GM12878 (cell line): ENCODE measurements at regions not wholly inside any gene's neighbourhood (a gene's known extent, or its start where the extent isn't known, plus 50 kb on each side); places are given as distances from the start of the nearest gene placed in this dataset.

Source experiments
- ATAC-seq: fragments of 200-7000 bp; cut with Tn5 transposase; 3 replicates; pipeline ENCODE4 v1.9.1; 2020; ENCODE audit warnings: mild to moderate bottlenecking, moderate library complexity
- BruUV-seq: library from RNA; stranded (reverse); fragments of 400-500 nt; replicated peaks from 2 replicates; lab custom pipeline; 2021; lab: Mats Ljungman, UMichigan
- CTCF ChIA-PET: fragments of 300-600 bp; sonication (Branson Sonifier 250); formaldehyde crosslinking; extraction: SDS; loops from one replicate; lab custom pipeline; 2021; ENCODE audit warnings: inconsistent platforms; lab: Yijun Ruan, JAX
- POLR2A ChIA-PET: fragments of 350-600 bp; formaldehyde crosslinking; extraction: SDS; loops from one replicate; lab custom pipeline; 2021; ENCODE audit warnings: inconsistent platforms; lab: Charles Lee
- RAD21 ChIA-PET: fragments of 300-600 bp; sonication (Branson Sonifier 250); formaldehyde crosslinking; loops from one replicate; lab custom pipeline; 2023; ENCODE audit warnings: antibody characterized with exemption; ENCODE audit not compliant: unreplicated experiment; lab: Charles Lee
- SMC1A ChIA-PET: fragments of 300-600 bp; sonication (Branson Sonifier 250); formaldehyde crosslinking; loops from one replicate; lab custom pipeline; 2023; ENCODE audit not compliant: unreplicated experiment, uncharacterized antibody; lab: Charles Lee
- DNase-seq: peaks from one replicate; pipeline ENCODE4 v3.0.0-alpha.2; 2011; ENCODE audit warnings: low read depth, low spot score
- FAIRE-seq: peaks from 3 replicates; lab custom pipeline; 2011; peaks lifted over from hg19 to GRCh38; lab: Jason Lieb, UNC
- H2AFZ ChIP-seq: 2 replicates; pipeline ENCODE4 v1.6.0; 2011; ENCODE audit warnings: low read depth, low read length, control low read depth; ENCODE audit not compliant: control insufficient read depth
- H3K27ac ChIP-seq: 2 replicates; pipeline ENCODE4 v1.5.1; 2011; ENCODE audit warnings: control low read depth; ENCODE audit not compliant: control insufficient read depth, insufficient read depth
- H3K27me3 ChIP-seq, 2 experiments: replicated peaks in 1 of 2; 2 replicates each; pipeline versions ENCODE4 v1.6.0 to v1.6.1; 2011; ENCODE audit warnings: low read length in 1 of 2; ENCODE audit not compliant: control insufficient read depth in 2 of 2, insufficient read depth in 2 of 2
- H3K36me3 ChIP-seq, 2 experiments: 2 replicates each; pipeline ENCODE4 v1.5.1; 2011; ENCODE audit warnings: low read length in 1 of 2; ENCODE audit not compliant: control insufficient read depth in 2 of 2, insufficient read depth in 2 of 2
- H3K4me1 ChIP-seq: 2 replicates; pipeline ENCODE4 v1.6.1; 2011; ENCODE audit warnings: mild to moderate bottlenecking, low read length, moderate library complexity, mixed read lengths; ENCODE audit not compliant: control insufficient read depth, insufficient read depth
- H3K4me2 ChIP-seq: 2 replicates; pipeline ENCODE4 v1.6.0; 2011; ENCODE audit warnings: control low read depth; ENCODE audit not compliant: control insufficient read depth, insufficient read depth
- H3K4me3 ChIP-seq: fragments of 200-600 bp; sonication (generic); 2 replicates; pipeline ENCODE4 v1.5.1; 2016
- H3K79me2 ChIP-seq: 2 replicates; pipeline ENCODE4 v1.6.0; 2011; ENCODE audit warnings: low read length; ENCODE audit not compliant: control insufficient read depth, insufficient read depth
- H3K9ac ChIP-seq: 2 replicates; pipeline ENCODE4 v1.8.0; 2011; ENCODE audit warnings: low read length, control low read depth, mixed read lengths; ENCODE audit not compliant: control insufficient read depth, insufficient read depth
- H3K9me3 ChIP-seq: replicated peaks from 3 replicates; pipeline ENCODE4 v1.5.1; 2011; ENCODE audit warnings: mild to moderate bottlenecking, low read length; ENCODE audit not compliant: control insufficient read depth, insufficient read depth
- H4K20me1 ChIP-seq: 2 replicates; pipeline ENCODE4 v1.6.0; 2011; ENCODE audit not compliant: control insufficient read depth, insufficient read depth
- ATF2 ChIP-seq: IDR thresholded peaks from 2 replicates; pipeline ENCODE4 v1.6.1; 2012; ENCODE audit warnings: low read length, inconsistent platforms
- CBFB ChIP-seq: IDR thresholded peaks from 2 replicates; pipeline ENCODE4 v1.6.1; 2016; ENCODE audit warnings: antibody characterized with exemption, low read depth
- E2F4 ChIP-seq: IDR thresholded peaks from 2 replicates; pipeline ENCODE4 v1.6.1; 2012; ENCODE audit warnings: low read depth, low read length, improper control_type of control experiment
- MYC ChIP-seq: IDR thresholded peaks from 2 replicates; pipeline ENCODE4 v1.6.1; 2011; ENCODE audit warnings: mild to moderate bottlenecking, low read length, moderate library complexity, inconsistent platforms; ENCODE audit not compliant: insufficient read depth, insufficient replicate concordance, insufficient read length, severe bottlenecking
- POLR2AphosphoS2 ChIP-seq: IDR thresholded peaks from 2 replicates; pipeline ENCODE4 v1.6.1; 2011; ENCODE audit warnings: low read depth, mild to moderate bottlenecking, low read length, improper control_type of control experiment, moderate library complexity
- PRDM15 ChIP-seq: fragments of 450-650 bp; formaldehyde crosslinking; IDR thresholded peaks from 2 replicates; pipeline ENCODE4 v1.4.0; 2020; ENCODE audit warnings: mild to moderate bottlenecking, moderate library complexity
- USF1 ChIP-seq: IDR thresholded peaks from 2 replicates; pipeline ENCODE4 v1.6.1; 2011; ENCODE audit warnings: borderline replicate concordance, low read depth, mild to moderate bottlenecking, moderate library complexity, mixed read lengths, low read length; ENCODE audit not compliant: insufficient read depth; ENCODE audit errors: extremely low read length
- ZNF24 ChIP-seq: fragments of 450-650 bp; IDR thresholded peaks from 2 replicates; pipeline ENCODE4 v1.6.1; 2017; ENCODE audit warnings: antibody characterized with exemption, mild to moderate bottlenecking
- WGBS: methylation state at CpG from one replicate; pipeline ENCODE4 v1.1.6; 2016; ENCODE audit warnings: low lambda C conversion rate; ENCODE audit not compliant: insufficient replicate concordance, insufficient coverage; ENCODE audit errors: missing lambda C conversion rate; 5-methylcytosine and 5-hydroxymethylcytosine counted together
- in situ Hi-C: fragments of 300-500 bp; cut with MboI; formaldehyde crosslinking; loops from 9 replicates; pipeline ENCODE4 v1.14.3; 2018; ENCODE audit warnings: mixed read lengths
- intact Hi-C: fragments of 100-400 bp; cut with micrococcal nuclease; formaldehyde crosslinking; loops from one replicate; pipeline ENCODE4 v1.14.2; 2022; ENCODE audit not compliant: unreplicated experiment

DNA sequence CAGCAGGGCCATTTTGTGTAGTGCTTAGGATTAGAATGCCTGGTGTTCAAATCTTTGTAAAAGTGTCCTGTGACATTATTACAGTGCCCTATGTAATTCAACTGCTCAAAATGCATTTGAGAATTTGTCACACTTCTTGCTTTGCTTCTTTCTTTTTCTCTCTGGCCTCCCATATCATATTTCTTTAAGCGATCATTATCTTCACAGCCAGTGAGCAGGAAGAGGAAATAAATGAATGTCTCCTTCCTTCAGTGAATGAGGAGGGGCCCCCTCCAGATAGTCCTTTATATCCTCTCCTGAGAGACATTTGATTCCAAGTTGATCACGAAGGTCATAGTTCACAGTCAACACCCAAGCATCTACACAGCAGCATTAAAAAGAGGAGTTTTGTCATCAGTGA lies 425.1 kb upstream of the NPVF start:
- ChIA-PET POLR2A (no interaction called here), RAD21 (no interaction called here), CTCF (no interaction called here), SMC1A (no interaction called here)
- H2AFZ ChIP-seq = no peak overlapping the region
- no peak overlapping the region for H3K27ac ChIP-seq
- TF ChIP-seq POLR2AphosphoS2 (no peak), MYC (no peak), ATF2 (no peak)
- FAIRE-seq (no peak), DNase-seq (no peak), ATAC-seq (no peak)
- H3K4me1 ChIP-seq = no peaks in the 10 kb centered on the region
- H3K4me2 ChIP-seq = no peak overlapping the region
- 0% methylated on average over 2 of the region's 2 CpGs for WGBS
- no TSS peak for BruUV-seq
- no peaks in the 10 kb centered on the region for H3K9me3 ChIP-seq
- intact Hi-C loops = no loop called here
- H4K20me1 ChIP-seq = no peaks in the 10 kb centered on the region
- no peaks in the 10 kb centered on the region for H3K36me3 ChIP-seq
- no peaks in the 10 kb centered on the region; a peak in 1 of 4 replicates for H3K27me3 ChIP-seq
- H3K4me3 ChIP-seq = no peak overlapping the region
- no peak overlapping the region for H3K9ac ChIP-seq
- H3K79me2 ChIP-seq = no peaks in the 10 kb centered on the region
- in situ Hi-C loops = no loop called here

DNA sequence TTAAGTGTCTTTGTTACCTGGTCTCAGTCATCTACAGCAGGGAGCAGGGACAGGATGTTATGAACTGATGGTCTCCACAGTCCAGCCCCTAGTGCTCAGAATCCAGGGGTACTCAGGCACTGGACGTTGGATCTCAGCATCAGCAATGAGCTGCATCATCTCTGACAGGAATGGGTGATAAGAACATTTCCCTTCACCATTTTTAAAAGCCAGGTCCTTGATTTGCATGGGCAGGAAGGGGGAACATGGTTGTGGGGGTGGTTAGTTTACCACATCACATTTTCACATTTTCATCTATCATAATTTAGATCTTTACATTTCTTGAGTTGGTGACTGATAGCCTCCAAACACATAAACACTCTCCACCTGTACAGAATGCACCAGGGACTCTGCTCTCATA lies 427.8 kb upstream of the NPVF start:
- ChIA-PET CTCF (interaction anchor here (0.8 kb wide), 1 partner anchor 85 kb away, joined by 3 read pairs; no protein-coding TSS in a partner anchor), SMC1A (no interaction called here), RAD21 (no interaction called here), POLR2A (no interaction called here)
- ATAC-seq (no peak), FAIRE-seq (no peak), DNase-seq (no peak)
- no peaks in the 10 kb centered on the region for H3K4me1 ChIP-seq
- H3K36me3 ChIP-seq = no peaks in the 10 kb centered on the region
- no peak overlapping the region for H3K9ac ChIP-seq
- no peak overlapping the region for H3K4me2 ChIP-seq
- H2AFZ ChIP-seq = no peak overlapping the region
- WGBS = 0% methylated on average over 1 of the region's 1 CpG
- no TSS peak for BruUV-seq
- no peaks in the 10 kb centered on the region; a peak in 1 of 4 replicates for H3K27me3 ChIP-seq
- H3K27ac ChIP-seq = no peak overlapping the region
- intact Hi-C loops (no loop called here), in situ Hi-C loops (no loop called here)
- no peaks in the 10 kb centered on the region for H4K20me1 ChIP-seq
- H3K79me2 ChIP-seq = no peaks in the 10 kb centered on the region
- H3K9me3 ChIP-seq = no peaks in the 10 kb centered on the region
- H3K4me3 ChIP-seq = no peak overlapping the region
- TF ChIP-seq PRDM15 (CRISPR knock-in tag) (no peak), USF1 (no peak), CBFB (no peak), E2F4 (no peak), ZNF24 (no peak)
